ENCODE measurements at regions not wholly inside any gene's neighbourhood (a gene's known extent, or its start where the extent isn't known, plus 50 kb on each side); places are given as distances from the start of the nearest gene placed in this dataset.
"Not testable (repeated sequence)": the region's sequence is repeated elsewhere in the genome, so short reads cannot be mapped to it uniquely, and the experiment has no call there.

DNA sequence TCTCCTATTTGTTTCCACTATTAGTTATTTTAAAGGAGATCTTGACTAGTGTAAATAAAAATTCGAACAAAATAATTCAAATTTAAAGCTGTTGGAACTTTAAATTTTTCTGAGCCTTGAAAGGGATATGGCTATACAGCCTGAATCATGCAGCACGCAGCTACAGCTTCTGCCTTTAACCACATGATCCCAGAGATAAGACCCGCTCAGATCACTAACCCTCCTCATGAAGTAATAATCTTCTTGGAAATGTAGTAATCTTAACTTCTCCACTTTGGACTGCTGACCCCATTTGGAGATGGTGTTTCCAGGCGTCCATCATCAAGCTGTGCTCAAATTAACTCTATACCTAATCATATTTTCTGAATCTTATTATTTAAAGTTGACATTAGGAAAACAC lies 336.6 kb downstream of the DSC3 start:
- DNase-seq (ENCODE audit: low spot score): no peak

DNA sequence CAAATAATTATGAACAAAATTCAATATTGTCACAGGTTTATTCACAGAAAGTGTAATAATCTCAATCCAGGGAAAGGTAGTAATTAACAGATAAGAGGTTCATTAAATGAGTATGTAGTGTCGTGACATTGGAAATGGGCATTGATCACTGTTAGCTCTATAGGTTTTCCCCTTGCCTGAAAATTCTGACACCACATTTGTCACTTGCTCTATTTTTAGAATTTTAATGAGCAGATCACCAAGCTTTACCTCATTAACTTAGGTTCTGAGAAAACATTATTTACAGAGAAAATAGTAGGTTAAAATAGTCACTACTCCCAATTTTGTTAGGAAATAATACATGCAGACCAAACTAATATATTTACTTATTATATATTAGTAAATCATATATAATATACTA lies 344.0 kb downstream of the DSC3 start:
- no peak for DNase-seq (ENCODE audit: low spot score)

DNA sequence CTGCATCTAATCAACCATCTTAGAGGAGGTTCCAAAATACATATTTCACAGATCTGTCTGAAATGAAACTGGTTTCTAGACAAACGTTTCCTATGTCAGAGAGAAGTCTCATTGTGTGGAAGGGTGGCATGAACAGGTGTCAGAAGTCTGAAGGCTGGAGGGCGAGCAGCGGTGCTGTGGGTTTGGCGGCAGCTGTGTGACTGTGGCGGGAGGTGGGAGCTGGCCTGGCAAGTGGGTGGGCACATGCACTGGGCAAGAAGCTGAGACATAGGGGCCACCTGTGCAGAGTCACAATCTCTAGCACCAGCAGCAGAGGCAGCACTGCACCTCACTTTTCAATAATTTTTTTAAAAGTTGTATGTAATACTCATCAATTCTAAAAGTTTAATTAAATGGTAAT lies 346.3 kb downstream of the DSC3 start:
- DNase-seq (ENCODE audit: low spot score): no peak

DNA sequence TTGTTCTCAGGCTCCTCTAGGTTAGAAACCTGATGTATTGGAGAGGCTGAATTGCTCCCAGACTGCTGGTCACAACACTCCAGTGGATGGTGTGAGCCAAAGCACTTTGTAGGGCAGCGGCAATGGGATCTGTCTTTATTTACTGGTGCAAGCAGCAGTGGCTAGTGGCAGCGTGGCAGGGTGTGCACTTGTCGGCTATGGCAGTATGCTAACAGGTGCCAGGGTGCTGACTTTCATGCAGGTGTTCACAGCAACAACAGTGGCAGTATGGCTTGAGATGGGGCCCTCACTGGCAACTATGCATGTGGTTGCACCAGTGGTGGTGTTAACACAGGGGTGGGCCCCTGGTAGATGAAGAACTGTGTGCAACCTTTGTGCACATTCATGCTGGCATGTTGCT lies 347.8 kb downstream of the DSC3 start:
- DNase-seq (ENCODE audit: low spot score): no peak

DNA sequence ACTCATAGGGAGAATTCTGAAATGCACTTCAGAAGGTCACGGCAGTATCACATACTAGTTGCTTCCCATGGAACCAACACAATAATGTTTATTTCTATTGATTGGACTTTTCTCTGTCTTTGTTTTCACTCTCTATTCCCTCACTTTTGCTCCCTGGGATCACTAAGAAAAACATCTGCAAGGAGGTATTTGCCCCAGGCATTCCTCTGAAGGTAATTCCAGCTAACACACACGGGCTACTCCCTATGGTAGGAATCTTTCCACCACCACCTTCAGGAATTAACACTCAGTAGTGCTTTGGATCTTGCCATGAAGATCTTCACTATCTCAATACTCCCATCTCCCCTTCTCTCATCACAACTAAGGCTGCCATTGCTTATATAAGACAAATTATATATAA lies 353.3 kb downstream of the DSC3 start:
- DNase-seq (ENCODE audit: low spot score): no peak

DNA sequence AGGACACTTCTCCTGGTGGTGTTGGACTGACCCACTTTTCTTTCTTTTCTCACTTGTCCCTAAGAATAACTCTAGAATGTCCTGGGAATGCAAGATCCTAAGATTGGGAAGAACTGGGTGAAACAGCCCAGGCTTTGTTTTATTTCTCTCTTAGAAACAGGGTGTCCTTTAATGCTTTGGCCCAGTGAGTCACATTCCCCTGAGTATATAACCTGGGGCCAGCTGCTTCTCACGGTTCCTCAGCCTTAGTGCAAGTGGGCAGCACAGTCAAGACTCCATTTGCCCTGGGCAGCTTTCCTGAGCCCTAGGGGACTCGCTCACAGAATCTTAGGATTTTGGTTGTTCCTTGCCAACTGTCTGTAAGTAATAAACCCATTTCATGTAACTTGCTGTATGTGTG lies 355.0 kb downstream of the DSC3 start:
- DNase-seq (ENCODE audit: low spot score): no peak

DNA sequence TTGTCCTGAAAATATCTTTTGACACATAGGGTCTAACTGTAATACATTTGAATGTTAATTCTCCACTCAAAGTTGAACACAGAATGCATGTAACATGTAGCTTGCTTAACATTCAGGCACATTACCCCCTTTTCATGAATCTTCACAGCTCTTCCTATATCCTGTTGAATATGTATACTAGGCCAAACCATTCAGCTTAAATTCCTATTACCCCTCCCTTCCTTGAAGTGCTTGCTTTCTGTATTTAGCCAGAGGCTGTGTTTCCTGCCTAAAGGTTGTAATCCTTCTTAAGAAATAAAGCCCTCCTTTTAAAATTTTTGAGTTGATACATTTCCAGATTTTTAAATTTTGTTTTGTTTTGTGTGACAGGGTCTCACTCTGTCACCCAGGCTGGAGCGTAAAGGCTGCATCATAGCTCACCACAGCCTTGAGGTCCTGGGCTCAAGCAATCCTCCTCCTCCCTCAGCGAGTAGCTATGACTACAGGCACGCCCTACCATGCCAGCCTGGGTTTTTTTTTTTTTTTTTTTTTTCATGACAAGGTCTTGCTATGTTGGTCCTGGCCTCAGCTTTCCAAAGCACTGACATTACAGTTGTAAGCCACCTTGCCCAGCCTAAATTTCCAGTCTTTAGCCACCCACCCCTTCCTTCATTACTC lies 357.6 kb downstream of the DSC3 start:
- DNase-seq (ENCODE audit: low spot score): no peak

DNA sequence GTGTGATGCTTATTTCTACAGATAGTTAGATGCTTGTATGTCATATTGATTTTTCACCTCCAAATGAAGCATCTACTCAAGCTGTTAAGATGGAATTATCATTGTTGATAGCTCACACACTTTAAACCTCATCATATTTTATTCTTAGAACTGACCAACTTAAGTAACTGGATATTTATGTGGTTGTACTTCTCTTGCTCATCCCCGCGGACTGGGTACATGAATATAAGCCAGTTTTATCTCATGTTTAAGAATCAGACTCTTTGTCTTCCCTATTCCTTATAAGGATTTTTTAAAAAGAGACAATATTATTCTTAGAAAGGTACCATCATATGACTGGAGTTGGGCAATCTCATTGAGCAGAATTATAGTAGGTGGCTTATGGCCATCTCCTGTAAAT lies 358.7 kb downstream of the DSC3 start:
- no peak for DNase-seq (ENCODE audit: low spot score)

DNA sequence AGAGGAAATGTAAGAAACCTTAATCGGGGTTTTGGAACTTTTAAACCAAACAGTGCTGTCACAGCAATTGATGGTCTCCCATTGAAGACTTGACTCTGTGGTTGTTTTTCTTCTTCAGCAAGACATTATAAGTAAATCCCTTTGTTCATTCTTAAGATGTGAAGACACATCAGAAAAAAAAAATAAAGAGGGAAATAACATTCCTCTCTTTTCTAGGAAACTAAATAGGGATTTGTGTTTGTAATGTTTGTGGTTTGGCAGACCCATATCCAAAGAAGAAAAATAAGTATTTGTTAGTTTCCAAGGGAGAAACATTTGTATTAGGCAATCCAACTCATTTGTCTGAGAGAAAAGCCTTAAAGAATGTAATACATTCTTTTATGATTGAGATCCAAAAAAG lies 359.9 kb downstream of the DSC3 start:
- DNase-seq (ENCODE audit: low spot score): no peak

DNA sequence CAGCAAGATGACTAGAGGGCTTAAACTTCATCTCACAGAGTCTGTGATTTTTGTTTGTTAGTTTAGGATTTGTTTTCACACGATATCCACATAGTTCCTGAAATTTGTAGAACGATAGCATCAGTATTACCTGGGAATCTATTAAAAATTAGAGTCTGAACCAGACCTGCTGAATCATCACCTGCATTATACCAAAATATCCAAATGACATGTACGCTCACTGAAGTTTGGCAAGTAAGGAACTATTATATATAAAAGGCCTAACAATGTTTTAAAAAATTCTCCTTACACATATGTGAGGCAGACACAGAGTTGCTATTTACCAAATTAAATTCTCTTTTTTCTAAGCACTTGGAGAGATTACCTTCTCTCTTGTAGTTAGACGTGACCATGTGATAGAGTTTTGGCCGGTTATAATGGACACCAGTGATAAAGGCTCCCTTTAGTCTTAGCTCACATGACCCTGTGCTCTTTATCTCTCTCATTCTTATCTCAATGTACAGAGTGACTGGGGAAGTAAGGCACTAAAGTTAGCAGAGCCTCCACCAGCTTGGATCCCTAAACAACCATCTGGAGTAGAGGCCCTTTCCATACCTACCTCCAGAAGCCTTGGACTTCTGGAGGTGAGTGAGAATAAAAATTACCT lies 363.1 kb downstream of the DSC3 start:
- DNase-seq (ENCODE audit: low spot score): no peak

DNA sequence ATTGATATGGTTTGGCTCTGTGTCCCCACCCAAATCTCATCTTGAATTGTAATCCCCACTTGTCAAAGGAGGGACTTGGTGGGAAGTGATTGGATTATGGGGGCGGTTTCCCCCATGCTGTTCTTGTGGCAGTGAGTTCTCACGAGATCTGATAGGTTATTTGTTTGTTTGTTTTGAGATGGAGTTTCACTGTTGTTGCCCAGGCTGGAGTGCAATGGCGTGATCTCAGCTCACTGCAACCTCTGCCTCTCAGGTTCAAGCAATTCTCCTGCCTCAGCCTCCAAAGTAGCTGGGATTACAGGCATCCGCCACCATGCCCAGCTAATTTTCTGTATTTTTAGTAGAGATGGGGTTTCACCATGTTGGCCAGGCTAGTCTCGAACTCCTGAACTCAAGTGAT lies 364.7 kb downstream of the DSC3 start:
- DNase-seq (ENCODE audit: low spot score): not testable (repeated sequence)

DNA sequence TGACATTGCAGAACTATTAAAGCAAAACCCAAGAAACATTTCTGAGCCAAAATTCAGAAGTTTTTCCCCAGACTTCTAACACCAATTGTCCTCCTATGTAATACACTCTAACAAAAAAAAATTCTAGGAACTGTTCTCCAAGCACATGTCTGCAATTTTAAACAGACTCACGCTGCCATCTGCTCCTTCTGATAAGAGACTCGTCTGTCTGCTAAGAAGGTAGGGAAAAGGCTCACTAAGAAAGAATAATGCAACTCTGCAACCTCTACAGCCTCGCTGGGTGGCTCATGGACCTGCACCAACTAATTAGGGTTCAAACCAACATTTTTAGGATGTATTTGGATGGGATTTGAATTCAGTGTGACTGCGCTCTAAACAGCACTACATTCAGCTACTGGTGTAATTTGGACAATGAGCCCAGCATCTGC lies 366.5 kb downstream of the DSC3 start:
- DNase-seq (ENCODE audit: low spot score): no peak

DNA sequence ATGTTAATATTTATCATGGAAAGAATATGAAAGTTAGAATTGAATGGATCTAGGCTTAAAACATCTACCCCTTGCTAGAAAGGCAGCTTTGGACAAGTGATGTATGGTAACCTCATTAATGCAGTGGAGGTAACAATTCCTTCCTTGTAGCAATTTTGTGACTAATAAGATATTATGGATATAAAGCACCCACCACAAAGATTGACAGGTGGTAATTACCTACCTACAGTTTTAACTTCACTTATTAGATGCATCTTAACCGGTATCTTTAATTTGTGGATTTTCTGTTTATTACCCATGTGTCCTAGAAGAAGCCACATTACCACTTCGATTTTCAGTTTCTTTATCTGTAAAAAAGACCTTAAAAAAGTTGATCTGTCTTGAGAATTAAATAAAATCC lies 367.0 kb downstream of the DSC3 start:
- DNase-seq (ENCODE audit: low spot score): no peak

DNA sequence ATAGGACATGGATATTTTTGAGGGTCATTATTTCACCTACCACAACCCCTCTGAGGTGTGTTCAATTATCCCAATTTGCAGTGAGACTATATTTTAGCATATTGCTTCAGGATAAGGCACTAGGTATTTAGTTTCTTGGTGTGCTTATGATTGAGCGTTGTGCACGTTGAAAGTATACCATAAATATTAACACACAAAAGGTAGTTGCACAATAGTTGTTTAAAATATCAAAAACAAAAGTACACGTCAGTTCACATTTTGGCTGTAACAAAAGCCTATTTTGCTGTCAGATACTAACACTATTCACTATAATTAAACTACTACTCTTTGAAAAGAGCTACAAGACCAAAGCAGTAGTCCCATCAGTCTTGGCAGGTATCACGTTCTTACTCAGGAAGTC lies 367.5 kb downstream of the DSC3 start:
- DNase-seq (ENCODE audit: low spot score): no peak

DNA sequence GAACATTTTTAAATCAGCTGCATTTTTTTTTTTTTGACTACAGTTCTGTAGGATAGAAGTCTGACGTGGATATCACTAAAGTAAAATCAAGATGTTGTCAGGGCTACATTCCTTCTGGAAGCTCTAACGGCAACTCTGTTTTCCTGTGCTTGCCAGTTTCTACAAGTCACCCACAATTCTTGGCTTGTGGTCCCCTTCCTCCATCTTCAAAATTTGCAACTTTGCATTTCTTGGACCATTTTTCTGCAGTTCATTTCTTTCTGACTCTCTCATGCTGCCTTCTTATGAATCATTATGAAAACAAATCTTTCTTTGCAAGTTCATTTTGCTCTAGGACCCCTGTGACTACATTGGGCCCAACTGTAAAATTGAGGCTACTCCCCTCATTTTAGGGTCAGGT lies 367.9 kb downstream of the DSC3 start:
- DNase-seq (ENCODE audit: low spot score): no peak

DNA sequence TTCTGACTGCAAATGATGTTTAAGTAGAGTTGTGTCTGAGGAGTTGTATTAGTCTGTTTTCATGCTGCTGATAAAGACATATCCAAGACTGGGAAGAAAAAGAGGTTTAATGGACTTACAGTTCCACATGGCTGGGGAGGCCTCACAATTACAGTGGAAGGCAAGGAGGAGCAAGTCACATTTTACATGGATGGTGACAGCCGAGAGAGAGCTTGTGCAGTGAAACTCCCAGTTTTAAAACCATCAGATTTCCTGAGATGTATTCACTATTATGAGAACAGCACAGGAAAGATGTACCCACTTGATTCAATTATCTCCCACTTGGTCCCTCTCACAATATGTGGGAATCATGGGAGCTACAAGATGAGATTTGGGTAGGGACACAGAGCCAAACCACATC lies 370.1 kb downstream of the DSC3 start:
- DNase-seq (ENCODE audit: low spot score): not testable (repeated sequence)

DNA sequence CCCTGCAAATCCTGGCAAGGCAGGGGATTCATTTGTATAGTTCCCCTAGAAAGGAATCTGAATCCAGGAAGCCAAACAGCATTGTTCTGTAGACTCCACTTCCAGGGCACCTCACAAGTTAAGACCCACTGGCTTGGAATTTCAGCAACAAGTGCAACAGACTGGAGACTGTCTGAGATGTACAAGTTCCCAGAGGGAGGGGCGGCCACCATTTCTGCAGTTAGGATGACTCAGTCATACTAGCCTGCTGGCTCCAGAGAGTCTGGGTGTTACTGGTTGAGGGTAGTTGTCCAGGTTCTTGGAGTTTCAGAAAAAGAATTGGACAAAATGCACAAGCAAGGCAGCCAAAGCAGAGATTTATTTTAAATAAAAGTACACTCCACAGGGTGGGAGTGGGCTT lies 384.2 kb downstream of the DSC3 start:
- DNase-seq (ENCODE audit: low spot score): no peak

DNA sequence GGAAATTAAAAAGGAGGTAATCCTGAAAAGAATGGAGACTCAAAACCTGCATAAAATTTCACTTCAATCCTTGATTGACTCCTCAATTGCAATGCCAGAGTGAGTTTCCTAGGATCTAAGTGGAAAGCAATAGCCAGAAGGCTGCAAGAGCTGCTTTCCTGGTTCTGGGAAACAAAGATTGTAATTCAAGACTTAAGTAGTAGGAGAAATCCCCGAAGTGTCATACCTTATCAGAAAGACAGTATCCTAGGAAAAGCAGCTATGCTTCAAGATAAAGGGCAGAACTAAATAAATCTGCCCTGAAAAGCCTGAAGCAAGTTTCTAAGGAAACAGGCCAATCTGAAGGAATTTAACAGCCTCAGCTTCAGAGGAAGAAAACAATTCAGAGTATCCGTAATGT lies 390.2 kb downstream of the DSC3 start:
- no peak for DNase-seq (ENCODE audit: low spot score)

DNA sequence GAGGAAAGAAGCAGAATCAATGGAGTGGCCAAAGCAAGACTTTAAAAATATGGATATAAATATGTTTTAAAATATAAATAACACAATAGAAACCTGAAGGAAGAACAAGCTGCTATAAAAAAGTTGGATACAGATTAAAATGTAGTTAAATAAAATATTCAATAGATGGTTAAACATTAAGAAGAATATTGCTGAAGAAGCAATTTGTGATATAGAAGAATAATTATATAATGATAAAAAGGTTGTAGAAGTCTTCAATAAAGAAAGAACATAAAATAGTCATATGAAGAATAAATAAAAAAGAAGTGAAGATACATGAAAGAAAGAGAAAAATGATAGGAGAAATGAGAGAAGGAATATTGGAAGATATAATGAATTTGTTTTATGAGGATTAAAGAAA lies 392.0 kb downstream of the DSC3 start:
- no peak for DNase-seq (ENCODE audit: low spot score)

DNA sequence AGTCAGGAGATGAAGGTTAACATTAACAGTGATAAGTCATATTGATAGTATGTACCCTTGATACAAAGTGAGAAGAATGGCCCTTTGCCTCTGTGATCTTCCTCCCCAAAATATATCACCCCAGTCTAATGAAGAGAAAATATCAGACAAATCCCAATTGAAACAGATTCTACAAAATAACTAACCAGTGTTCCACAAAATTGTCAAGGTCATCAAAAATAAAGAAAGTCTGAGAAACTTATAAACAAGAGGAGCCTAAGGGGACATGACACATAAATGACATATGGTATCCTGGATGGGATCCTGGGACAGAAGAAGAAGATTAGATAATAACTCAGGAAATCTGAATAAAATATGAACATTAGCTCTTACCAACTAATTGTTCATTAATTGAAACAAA lies 398.4 kb downstream of the DSC3 start:
- DNase-seq (ENCODE audit: low spot score): no peak

DNA sequence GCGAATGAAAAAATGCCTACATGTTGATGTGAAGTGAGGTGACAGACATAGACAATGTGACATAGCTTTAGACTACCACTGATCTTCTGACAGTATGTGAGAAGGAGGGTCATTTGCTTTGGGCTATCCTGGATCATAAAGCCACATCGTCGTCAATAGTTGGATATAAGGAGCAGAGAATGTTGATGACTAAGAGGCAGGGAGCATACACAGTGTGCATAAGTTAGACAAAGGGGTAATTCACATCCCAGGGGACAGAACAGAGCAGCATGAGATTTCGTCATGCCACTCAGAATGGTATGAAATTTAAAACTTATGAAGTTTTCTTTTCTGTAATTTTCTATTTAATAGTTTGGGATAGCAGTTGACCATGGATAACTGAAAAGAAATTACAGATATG lies 403.2 kb downstream of the DSC3 start:
- no peak for DNase-seq (ENCODE audit: low spot score)

DNA sequence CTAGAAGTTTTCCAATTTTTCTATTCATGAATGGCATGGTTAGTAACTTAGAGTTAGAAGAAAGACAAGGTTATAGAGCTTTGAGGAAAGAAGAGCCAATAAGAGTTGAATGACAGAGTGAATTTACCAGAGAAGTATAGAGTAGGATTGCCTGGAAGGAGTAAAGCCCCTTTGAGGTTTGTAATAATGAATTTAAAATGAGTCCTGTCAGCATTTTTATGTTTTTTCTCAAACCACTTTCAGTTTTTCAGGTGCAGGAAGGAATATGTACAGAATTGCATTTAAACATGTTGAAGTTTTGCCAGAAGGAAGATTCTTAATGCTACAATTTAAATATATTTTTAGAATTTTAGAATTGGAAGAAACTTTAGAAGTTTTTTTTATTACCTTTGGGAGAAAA lies 408.3 kb downstream of the DSC3 start:
- no peak for DNase-seq (ENCODE audit: low spot score)

DNA sequence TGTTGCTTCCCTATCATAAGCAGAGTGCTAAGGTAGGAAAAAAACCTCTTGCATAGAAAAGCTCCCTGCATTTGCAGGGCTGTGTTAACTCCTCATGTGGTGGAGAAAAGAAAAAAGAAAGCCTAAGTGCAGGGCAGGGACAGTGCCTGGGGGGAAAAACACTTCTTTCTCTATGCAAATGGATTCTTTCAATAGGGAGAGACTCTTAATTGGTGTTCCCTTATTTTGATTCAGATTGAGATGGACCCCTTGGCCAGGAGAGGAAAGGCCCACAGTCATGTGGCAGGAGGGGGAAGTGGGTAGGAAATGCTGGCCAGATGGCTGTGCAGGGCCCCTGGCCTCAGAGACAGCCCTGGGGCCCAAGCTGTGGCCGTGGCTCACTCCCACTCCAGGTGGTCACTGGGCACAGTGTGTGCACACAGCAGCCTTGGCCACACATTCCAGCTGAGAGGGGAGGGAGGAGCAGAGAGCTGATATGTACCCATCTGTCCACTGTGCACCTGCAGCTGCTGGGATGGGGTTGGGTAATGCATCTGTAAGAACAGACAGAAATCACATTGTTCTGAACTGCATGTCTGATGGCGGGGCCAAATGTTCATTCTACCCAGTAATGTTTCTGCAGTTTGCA lies 410.4 kb downstream of the DSC3 start:
- DNase-seq (ENCODE audit: low spot score): no peak

DNA sequence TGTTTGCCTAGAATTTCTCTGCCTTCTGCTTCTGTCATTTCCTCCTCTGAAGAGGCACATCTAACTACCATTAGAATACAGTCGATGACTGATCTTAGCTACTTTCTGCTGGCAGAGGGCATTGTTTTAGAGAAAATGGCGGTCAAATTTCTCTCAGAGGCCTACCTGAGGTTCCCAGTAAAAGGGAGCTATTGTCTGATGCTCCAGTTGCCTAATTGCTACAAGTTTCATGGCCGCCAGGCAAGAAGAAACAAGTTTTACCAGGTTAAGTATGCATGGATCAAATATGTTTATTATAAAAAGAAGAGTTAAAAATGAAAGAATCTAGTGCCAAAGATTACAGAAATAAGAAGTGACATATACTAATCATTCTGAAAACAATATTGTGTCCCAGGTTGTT lies 416.6 kb downstream of the DSC3 start:
- DNase-seq (ENCODE audit: low spot score): no peak
